ENCODE measurements at regions not wholly inside any gene's neighbourhood (a gene's known extent, or its start where the extent isn't known, plus 50 kb on each side); places are given as distances from the start of the nearest gene placed in this dataset.

GRCh38 chr2:13143451-13143850 is 426.7 kb downstream of the TRIB2 start:
- TF ChIP-seq POLR2AphosphoS5 (IDR thresholded peaks at IDR 0.05; ENCODE audit: insufficient read depth, low read depth, low read length) (no peak), CTCF (IDR thresholded peaks at IDR 0.05; ENCODE audit: extremely low read depth in 1 of 2, insufficient read depth in 1 of 2, low read depth in 1 of 2, low read length in 2 of 2) (no peak), POLR2A (IDR thresholded peaks at IDR 0.05; ENCODE audit: low read depth, low read length) (no peak), MAX (IDR thresholded peaks at IDR 0.05; ENCODE audit: insufficient read depth, insufficient read length) (no peak), EZH2 (IDR thresholded peaks at IDR 0.05; ENCODE audit: borderline replicate concordance, low read depth, low read length, severe bottlenecking) (no peak), MYC (IDR thresholded peaks at IDR 0.05; ENCODE audit: low read depth, low read length) (no peak), JUN (IDR thresholded peaks at IDR 0.05; ENCODE audit: borderline replicate concordance, insufficient read depth, insufficient read length, low read depth) (no peak), GATA2 (IDR thresholded peaks at IDR 0.05; ENCODE audit: insufficient read depth, insufficient read length, low read depth, low read length) (no peak)

All from endothelial cell of umbilical vein (primary cell).